CD4-positive, alpha-beta T cell treated with Interferon gamma for 1 hour (primary cell): ENCODE measurements at regions not wholly inside any gene's neighbourhood (a gene's known extent, or its start where the extent isn't known, plus 50 kb on each side); places are given as distances from the start of the nearest gene placed in this dataset.
"Not testable (repeated sequence)": the region's sequence is repeated elsewhere in the genome, so short reads cannot be mapped to it uniquely, and the experiment has no call there.

Experiments
- DNase-seq: peaks from one replicate; pipeline ENCODE4 v3.0.0-alpha.2; 2020

- no peak for DNase-seq
These were observed 192.4 kb upstream of the ARPP21 start for GRCh38 chr3:35446896-35447295.

- no peak for DNase-seq
These were observed 191.2 kb upstream of the ARPP21 start for GRCh38 chr3:35448121-35448520.

- DNase-seq, result no peak
These were observed 190.6 kb upstream of the ARPP21 start for GRCh38 chr3:35448681-35449080.

- DNase-seq, result not testable (repeated sequence)
These were observed 184.5 kb upstream of the ARPP21 start for GRCh38 chr3:35454819-35455218.

GRCh38 chr3:35473956-35474355 lies 165.4 kb upstream of the ARPP21 start:
- DNase-seq, result no peak

GRCh38 chr3:35482566-35482965 lies 156.8 kb upstream of the ARPP21 start:
- not testable (repeated sequence) for DNase-seq

- DNase-seq, result no peak
These were observed 156.2 kb upstream of the ARPP21 start for GRCh38 chr3:35483131-35483530.

- DNase-seq, result no peak
These were observed 154.3 kb upstream of the ARPP21 start for GRCh38 chr3:35484929-35485530.

- DNase-seq, result no peak
These were observed 153.0 kb upstream of the ARPP21 start for GRCh38 chr3:35486295-35486694.

- no peak for DNase-seq
These were observed 151.9 kb upstream of the ARPP21 start for GRCh38 chr3:35487376-35487775.

- DNase-seq, result no peak
These were observed 150.8 kb upstream of the ARPP21 start for GRCh38 chr3:35488526-35488925.

- DNase-seq, result no peak
These were observed 146.5 kb upstream of the ARPP21 start for GRCh38 chr3:35492841-35493240.

- DNase-seq, result no peak
These were observed 140.7 kb upstream of the ARPP21 start for GRCh38 chr3:35498506-35499210.

- no peak for DNase-seq
These were observed 138.5 kb upstream of the ARPP21 start for GRCh38 chr3:35500641-35501350.

- no peak for DNase-seq
These were observed 136.6 kb upstream of the ARPP21 start for GRCh38 chr3:35502699-35503098.

- no peak for DNase-seq
These were observed 134.1 kb upstream of the ARPP21 start for GRCh38 chr3:35505181-35505580.

- DNase-seq, result no peak
These were observed 133.6 kb upstream of the ARPP21 start for GRCh38 chr3:35505772-35506171.

- DNase-seq, result no peak
These were observed 119.4 kb upstream of the ARPP21 start for GRCh38 chr3:35519936-35520335.

GRCh38 chr3:35521196-35521595 lies 118.1 kb upstream of the ARPP21 start:
- no peak for DNase-seq

GRCh38 chr3:35522450-35522849 lies 116.9 kb upstream of the ARPP21 start:
- DNase-seq, result no peak

GRCh38 chr3:35523074-35523473 lies 116.3 kb upstream of the ARPP21 start:
- DNase-seq, result no peak

GRCh38 chr3:35523838-35524237 lies 115.5 kb upstream of the ARPP21 start:
- DNase-seq, result no peak

GRCh38 chr3:35524856-35525255 lies 114.5 kb upstream of the ARPP21 start:
- DNase-seq, result no peak

- no peak for DNase-seq
These were observed 110.6 kb upstream of the ARPP21 start for GRCh38 chr3:35528728-35529127.
